ENCODE measurements at regions not wholly inside any gene's neighbourhood (a gene's known extent, or its start where the extent isn't known, plus 50 kb on each side); places are given as distances from the start of the nearest gene placed in this dataset.

DNA sequence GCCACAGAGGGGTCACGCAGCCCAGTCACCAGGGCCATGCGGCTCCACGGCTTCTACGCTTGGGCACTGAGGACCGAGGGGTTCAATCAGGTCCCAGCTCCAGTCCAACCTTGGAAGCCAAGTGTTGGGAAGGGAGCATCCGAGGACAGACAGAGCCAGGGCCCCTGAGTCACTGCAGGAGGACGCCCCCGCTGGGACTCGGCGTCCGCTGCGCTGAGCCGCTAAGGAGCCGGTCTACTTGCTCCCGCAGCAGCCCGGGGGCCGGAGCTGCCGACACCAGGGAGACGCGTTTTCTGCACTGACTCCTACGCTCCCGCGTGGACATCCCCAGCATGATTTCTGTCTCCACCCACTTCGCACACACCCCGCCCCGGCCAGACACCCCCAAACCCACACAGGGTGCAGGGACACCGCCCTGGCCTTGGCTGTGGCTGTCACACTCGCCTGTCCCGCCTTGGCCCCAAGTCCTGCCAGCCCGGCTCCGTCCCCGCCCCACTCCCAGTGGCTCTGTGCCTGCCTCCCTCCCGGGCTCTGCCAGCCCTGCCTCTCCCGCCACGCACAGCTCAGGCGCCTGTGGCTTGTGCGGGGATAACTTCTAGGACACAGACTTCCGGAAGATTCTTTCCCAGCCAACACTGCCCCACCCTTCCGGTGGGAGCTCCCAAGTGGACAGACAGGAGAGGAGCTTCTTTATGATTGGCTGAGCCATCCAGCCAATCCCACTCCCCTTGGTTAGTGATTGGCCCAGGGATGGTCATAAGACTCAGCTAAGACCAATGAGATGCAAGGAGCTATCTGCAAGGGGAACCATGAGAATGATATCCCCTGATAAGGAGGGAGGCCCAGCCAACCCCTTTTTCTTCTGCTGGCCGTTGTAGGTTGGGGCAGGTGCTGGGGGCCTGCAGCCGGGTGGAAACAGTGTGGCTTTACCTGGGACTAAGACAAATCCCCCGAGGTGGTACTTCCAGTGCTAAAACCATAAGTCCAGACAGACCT lies 118.9 kb upstream of the SFSWAP start:
- Histone ChIP-seq H3K27ac (ENCODE audit: low read depth in 1 of 2, low read length in 2 of 2) (no peak overlapping the region), H3K27me3 (ENCODE audit: control insufficient read depth in 1 of 2, insufficient read depth in 2 of 2, low read length in 2 of 2) (no peaks in the 10 kb centered on the region), H3K9me3 (ENCODE audit: control insufficient read depth in 1 of 2, insufficient read depth in 1 of 2, low read length in 2 of 2) (peaks cover 0 to 10% of the 10 kb centered on the region in 2 experiments), H3K4me1 (ENCODE audit: insufficient read depth, low read length) (peaks cover 8% of the 10 kb centered on the region), H3K36me3 (ENCODE audit: insufficient read depth, low read length) (no peaks in the 10 kb centered on the region), H3K4me3 (ENCODE audit: low read length) (no peak overlapping the region)
- H3K9me3 Mint-ChIP-seq: no peaks in the 10 kb centered on the region
- peaks cover 13% of the 10 kb centered on the region for H3K4me1 Mint-ChIP-seq (ENCODE audit: low read depth)
- POLR2A ChIA-PET: no interaction called here
- ATAC-seq (ENCODE audit: poor library complexity) (no peak), DNase-seq (no peak)
- CTCF ChIA-PET: no interaction called here
- no peak overlapping the region for H3K27ac Mint-ChIP-seq
- intact Hi-C loops (cut with DNase I, micrococcal nuclease): no loop called here
- no peak overlapping the region for H3K4me3 Mint-ChIP-seq
- H3K36me3 Mint-ChIP-seq (ENCODE audit: low read depth): no peaks in the 10 kb centered on the region
- no peak for TF ChIP-seq CTCF (IDR thresholded peaks at IDR 0.05)
- H3K27me3 Mint-ChIP-seq: no peaks in the 10 kb centered on the region

DNA sequence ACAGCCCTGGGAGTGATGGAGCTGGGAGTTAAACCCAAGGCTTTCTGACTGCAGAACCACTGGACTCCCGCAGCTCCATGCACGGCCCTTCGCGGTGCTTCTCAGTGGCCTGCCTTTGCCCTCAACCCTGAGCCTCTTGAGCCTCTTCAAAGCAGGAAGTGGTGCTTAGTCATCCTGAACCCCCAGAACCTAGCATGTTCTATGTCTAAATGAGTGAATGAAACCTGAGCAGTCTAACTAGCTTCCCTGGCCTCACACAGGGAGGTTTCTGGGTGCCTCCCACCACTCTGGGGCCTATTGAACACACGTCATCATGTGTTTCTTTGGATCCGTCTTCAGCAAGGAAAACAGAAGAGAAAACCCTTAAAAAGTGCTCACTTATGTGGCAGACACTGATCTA lies 117.9 kb upstream of the SFSWAP start:
- ChIA-PET CTCF (no interaction called here), POLR2A (no interaction called here)
- no peaks in the 10 kb centered on the region for H3K36me3 Mint-ChIP-seq (ENCODE audit: low read depth)
- no peaks in the 10 kb centered on the region for H3K27me3 Mint-ChIP-seq
- no peak overlapping the region for H3K27ac Mint-ChIP-seq
- no peaks in the 10 kb centered on the region for H3K27me3 ChIP-seq (ENCODE audit: control insufficient read depth in 1 of 2, insufficient read depth in 2 of 2, low read length in 2 of 2)
- DNase-seq (peak in 2 of 14 experiments; percentile 30 to 37), ATAC-seq (ENCODE audit: poor library complexity) (no peak)
- peaks cover 0 to under 1% of the 10 kb centered on the region in 2 experiments for H3K9me3 ChIP-seq (ENCODE audit: control insufficient read depth in 1 of 2, insufficient read depth in 1 of 2, low read length in 2 of 2)
- H3K27ac ChIP-seq (ENCODE audit: low read depth in 1 of 2, low read length in 2 of 2): no peak overlapping the region
- H3K36me3 ChIP-seq (ENCODE audit: insufficient read depth, low read length): no peaks in the 10 kb centered on the region
- peaks cover 8% of the 10 kb centered on the region for H3K4me1 ChIP-seq (ENCODE audit: insufficient read depth, low read length)
- H3K4me3 ChIP-seq (ENCODE audit: low read length): no peak overlapping the region
- no peak for TF ChIP-seq CTCF (IDR thresholded peaks at IDR 0.05)
- peaks cover 13% of the 10 kb centered on the region for H3K4me1 Mint-ChIP-seq (ENCODE audit: low read depth)
- intact Hi-C loops (cut with DNase I, micrococcal nuclease): no loop called here
- H3K9me3 Mint-ChIP-seq: no peaks in the 10 kb centered on the region
- no peak overlapping the region for H3K4me3 Mint-ChIP-seq

GRCh38 chr12:131593406-131593805 lies 117.5 kb upstream of the SFSWAP start:
- peaks cover 8% of the 10 kb centered on the region for H3K4me1 ChIP-seq (ENCODE audit: insufficient read depth, low read length)
- Mint-ChIP-seq H3K36me3 (ENCODE audit: low read depth) (no peaks in the 10 kb centered on the region), H3K9me3 (no peaks in the 10 kb centered on the region), H3K27ac (no peak overlapping the region), H3K27me3 (no peaks in the 10 kb centered on the region), H3K4me1 (ENCODE audit: low read depth) (peaks cover 13% of the 10 kb centered on the region), H3K4me3 (no peak overlapping the region)
- no peaks in the 10 kb centered on the region for H3K36me3 ChIP-seq (ENCODE audit: insufficient read depth, low read length)
- TF ChIP-seq CTCF (IDR thresholded peaks at IDR 0.05): no peak
- intact Hi-C loops (cut with DNase I, micrococcal nuclease): no loop called here
- H3K9me3 ChIP-seq (ENCODE audit: control insufficient read depth in 1 of 2, insufficient read depth in 1 of 2, low read length in 2 of 2): no peaks in the 10 kb centered on the region
- ATAC-seq (ENCODE audit: poor library complexity): no peak
- no peak overlapping the region for H3K4me3 ChIP-seq (ENCODE audit: low read length)
- DNase-seq: no peak
- no peaks in the 10 kb centered on the region for H3K27me3 ChIP-seq (ENCODE audit: control insufficient read depth in 1 of 2, insufficient read depth in 2 of 2, low read length in 2 of 2)
- no peak overlapping the region for H3K27ac ChIP-seq (ENCODE audit: low read depth in 1 of 2, low read length in 2 of 2)
- POLR2A ChIA-PET: no interaction called here
- CTCF ChIA-PET: no interaction called here
